Gastroesophageal sphincter (tissue), 4 donors: ENCODE measurements at regions not wholly inside any gene's neighbourhood (a gene's known extent, or its start where the extent isn't known, plus 50 kb on each side); places are given as distances from the start of the nearest gene placed in this dataset.

ENCODE experiments used
- ATAC-seq: fragments of 150-250 bp; one replicate; pipeline ENCODE4 v1.9.1; 2016; ENCODE audit warnings: mild to moderate bottlenecking, moderate library complexity
- H3K27ac ChIP-seq, 4 donors: fragments of 200-600 bp; sonication (generic) in 3 of 4; 1 replicate in 3 of 4; 2 replicates in 1 of 4; pipeline ENCODE4 v1.5.1; 2016 to 2019
- H3K27me3 ChIP-seq: fragments of 200-600 bp; sonication (generic); one replicate; pipeline ENCODE4 v1.5.1; 2019
- H3K36me3 ChIP-seq, 2 donors: fragments of 200-600 bp; sonication (generic); one replicate each; pipeline ENCODE4 v1.5.1; 2019; ENCODE audit warnings: control low read depth in 1 of 2
- H3K4me1 ChIP-seq, 3 donors: fragments of 200-600 bp; sonication (generic); 1 replicate in 2 of 3; 2 replicates in 1 of 3; pipeline ENCODE4 v1.5.1; 2016 to 2019; ENCODE audit warnings: control low read depth in 2 of 3
- H3K4me3 ChIP-seq, 2 donors: fragments of 200-600 bp; sonication (generic); one replicate each; pipeline ENCODE4 v1.5.1; 2019; ENCODE audit warnings: mild to moderate bottlenecking in 1 of 2, moderate library complexity in 1 of 2
- H3K9me3 ChIP-seq, 3 donors: fragments of 200-600 bp; sonication (generic); one replicate each; pipeline ENCODE4 v1.5.1; 2017 to 2019; ENCODE audit warnings: control low read depth in 2 of 3
- CTCF ChIP-seq, 4 experiments: fragments of 200-600 bp in 2 of 4; fragments of 450-650 bp in 2 of 4; sonication (generic) in 1 of 4; IDR thresholded peaks; one replicate each; pipeline ENCODE4 v1.5.1; 2017 to 2019; ENCODE audit warnings: antibody characterized with exemption in 4 of 4, mild to moderate bottlenecking in 2 of 4, moderate library complexity in 2 of 4
- EP300 ChIP-seq: sonication (generic); formaldehyde crosslinking; IDR thresholded peaks from one replicate; pipeline ENCODE4 v1.6.1; 2017; ENCODE audit warnings: antibody characterized with exemption, mild to moderate bottlenecking
- POLR2A ChIP-seq, 2 donors: fragments of 450-650 bp; IDR thresholded peaks; one replicate each; pipeline ENCODE4 v1.6.1; 2017; ENCODE audit warnings: antibody characterized with exemption in 2 of 2, mild to moderate bottlenecking in 2 of 2, moderate library complexity in 1 of 2
- POLR2AphosphoS5 ChIP-seq: sonication (generic); formaldehyde crosslinking; IDR thresholded peaks from one replicate; pipeline ENCODE4 v1.6.1; 2017; ENCODE audit warnings: antibody characterized with exemption
- WGBS, 2 donors: methylation state at CpG; one replicate each; pipeline ENCODE4 v1.1.5; 2018; ENCODE audit warnings: low coverage in 1 of 2; 5-methylcytosine and 5-hydroxymethylcytosine counted together

- 66 to 79% methylated on average over 11 to 22 of the region's 31 CpGs for WGBS, 2 donors
- TF ChIP-seq CTCF (IDR thresholded peaks at IDR 0.05) (no peak), EP300 (no peak), POLR2AphosphoS5 (no peak), POLR2A (IDR thresholded peaks at IDR 0.05) (no peak)
- no peak for ATAC-seq
These were observed 106.0 kb upstream of the AFDN start for GRCh38 chr6:167720456-167721285.

GRCh38 chr6:167721291-167721690 lies 105.4 kb upstream of the AFDN start:
- no peak overlapping the region for H3K4me3 ChIP-seq
- H3K9me3 ChIP-seq = peaks cover 0 to 14% (median 0%) of the 10 kb centered on the region in 3 donors
- TF ChIP-seq POLR2AphosphoS5 (no peak), EP300 (no peak), CTCF (IDR thresholded peaks at IDR 0.05) (no peak), POLR2A (IDR thresholded peaks at IDR 0.05) (no peak)
- H3K4me1 ChIP-seq = no peaks in the 10 kb centered on the region
- H3K27me3 ChIP-seq = peaks cover 30% of the 10 kb centered on the region
- 93 to 95% methylated on average over 3 to 9 of the region's 10 CpGs for WGBS, 2 donors
- no peaks in the 10 kb centered on the region for H3K36me3 ChIP-seq
- ATAC-seq = no peak
- no peak overlapping the region for H3K27ac ChIP-seq

More at GRCh38 chr6:167720456-167721285, 106.0 kb upstream of the AFDN start:
- no peaks in the 10 kb centered on the region for H3K36me3 ChIP-seq
- no peak overlapping the region for H3K4me3 ChIP-seq
- H3K9me3 ChIP-seq = peaks cover 0 to 14% (median 0%) of the 10 kb centered on the region in 3 donors
- no peak overlapping the region for H3K27ac ChIP-seq
- H3K4me1 ChIP-seq = no peaks in the 10 kb centered on the region
- H3K27me3 ChIP-seq = peaks cover 30% of the 10 kb centered on the region

- H3K27ac ChIP-seq = no peak overlapping the region
- no peaks in the 10 kb centered on the region for H3K4me1 ChIP-seq
- WGBS, 2 donors = 63 to 64% methylated on average over 5 to 6 of the region's 21 CpGs
- H3K4me3 ChIP-seq = no peak overlapping the region
- no peaks in the 10 kb centered on the region for H3K36me3 ChIP-seq
- H3K9me3 ChIP-seq = peaks cover 0 to 14% (median 0%) of the 10 kb centered on the region in 3 donors
- no peak for ATAC-seq
- no peak for TF ChIP-seq EP300
- TF ChIP-seq CTCF (IDR thresholded peaks at IDR 0.05) = no peak
- no peak for TF ChIP-seq POLR2A (IDR thresholded peaks at IDR 0.05)
- TF ChIP-seq POLR2AphosphoS5 = no peak
- H3K27me3 ChIP-seq = peaks cover 26% of the 10 kb centered on the region
These were observed 103.9 kb upstream of the AFDN start for GRCh38 chr6:167722634-167723309.

- Histone ChIP-seq H3K36me3 (no peaks in the 10 kb centered on the region), H3K4me3 (no peak overlapping the region), H3K9me3 (peaks cover 0 to 14% (median 0%) of the 10 kb centered on the region in 3 donors), H3K27ac (no peak overlapping the region), H3K4me1 (no peaks in the 10 kb centered on the region), H3K27me3 (peaks cover 18% of the 10 kb centered on the region)
- TF ChIP-seq CTCF (IDR thresholded peaks at IDR 0.05) (no peak), POLR2AphosphoS5 (no peak), POLR2A (IDR thresholded peaks at IDR 0.05) (no peak), EP300 (no peak)
- ATAC-seq = no peak
- WGBS, 2 donors = 78 to 100% methylated on average over 3 to 5 of the region's 8 CpGs
These were observed 100.6 kb upstream of the AFDN start for GRCh38 chr6:167726043-167726621.
